Mesenchymal stem cell (in vitro differentiated cells and primary cell): ENCODE measurements at regions not wholly inside any gene's neighbourhood (a gene's known extent, or its start where the extent isn't known, plus 50 kb on each side); places are given as distances from the start of the nearest gene placed in this dataset.

ENCODE experiments used
- DNase-seq: peaks from one replicate; pipeline ENCODE4 v3.0.0-alpha.2; 2013
- H2AFZ ChIP-seq: one replicate; pipeline ENCODE4 v1.6.1; 2013; ENCODE audit warnings: low read depth, mild to moderate bottlenecking, control low read depth, inconsistent platforms, low read length, moderate library complexity
- H2AK5ac ChIP-seq: 2 replicates; pipeline ENCODE4 v1.6.1; 2013; ENCODE audit warnings: low read length, moderate library complexity, mild to moderate bottlenecking, inconsistent platforms; ENCODE audit not compliant: severe bottlenecking
- H2BK120ac ChIP-seq: one replicate; pipeline ENCODE4 v1.6.1; 2013; ENCODE audit warnings: low read depth, mild to moderate bottlenecking, inconsistent platforms, low read length, moderate library complexity
- H2BK12ac ChIP-seq, 2 experiments: one replicate each; pipeline ENCODE4 v1.6.1; 2013; ENCODE audit warnings: inconsistent platforms in 2 of 2, low read length in 2 of 2, mild to moderate bottlenecking in 2 of 2, moderate library complexity in 2 of 2, control low read depth in 1 of 2
- H2BK15ac ChIP-seq: one replicate; pipeline ENCODE4 v1.6.1; 2013; ENCODE audit warnings: mild to moderate bottlenecking, low read depth, inconsistent platforms; ENCODE audit not compliant: poor library complexity, severe bottlenecking
- H2BK5ac ChIP-seq: 2 replicates; pipeline ENCODE4 v1.6.1; 2013; ENCODE audit warnings: low read depth, mild to moderate bottlenecking, low read length, control low read depth, inconsistent platforms; ENCODE audit not compliant: poor library complexity, severe bottlenecking
- H3K14ac ChIP-seq, 2 experiments: one replicate each; pipeline ENCODE4 v1.6.1; 2013; ENCODE audit warnings: inconsistent platforms in 2 of 2, low read length in 2 of 2, control low read depth in 1 of 2, mild to moderate bottlenecking in 1 of 2, moderate library complexity in 1 of 2
- H3K18ac ChIP-seq, 2 experiments: one replicate each; pipeline ENCODE4 v1.6.1; 2013; ENCODE audit warnings: inconsistent platforms in 2 of 2, low read length in 2 of 2, control low read depth in 1 of 2, low read depth in 1 of 2, mild to moderate bottlenecking in 1 of 2
- H3K23ac ChIP-seq, 2 experiments: one replicate each; pipeline ENCODE4 v1.6.1; 2013; ENCODE audit warnings: inconsistent platforms in 2 of 2, low read length in 2 of 2, mild to moderate bottlenecking in 2 of 2, moderate library complexity in 2 of 2, control low read depth in 1 of 2
- H3K27ac ChIP-seq: 2 replicates; pipeline ENCODE4 v1.5.1; 2013; ENCODE audit warnings: mild to moderate bottlenecking, moderate library complexity, low read length, control low read depth, inconsistent platforms; ENCODE audit not compliant: poor library complexity, severe bottlenecking
- H3K27me3 ChIP-seq, 2 experiments: 2 replicates each; pipeline versions ENCODE4 v1.6.1 to v1.7.0; 2013; ENCODE audit warnings: low read length in 2 of 2, mild to moderate bottlenecking in 2 of 2, moderate library complexity in 2 of 2, control low read depth in 1 of 2, inconsistent platforms in 1 of 2; ENCODE audit not compliant: control insufficient read depth in 1 of 2, insufficient read depth in 1 of 2
- H3K36me3 ChIP-seq, 2 experiments: 2 replicates each; pipeline versions ENCODE4 v1.6.1 to v1.7.0; 2013; ENCODE audit warnings: low read length in 2 of 2, control low read depth in 1 of 2, inconsistent platforms in 1 of 2, low read depth in 1 of 2, mild to moderate bottlenecking in 1 of 2; ENCODE audit not compliant: insufficient read depth in 2 of 2, control insufficient read depth in 1 of 2
- H3K4ac ChIP-seq, 2 experiments: one replicate each; pipeline ENCODE4 v1.6.1; 2013; ENCODE audit warnings: inconsistent platforms in 2 of 2, low read length in 2 of 2, mild to moderate bottlenecking in 2 of 2, moderate library complexity in 2 of 2, control low read depth in 1 of 2, low read depth in 1 of 2
- H3K4me1 ChIP-seq: 2 replicates; pipeline ENCODE4 v1.6.1; 2013; ENCODE audit warnings: low read depth, low read length, control low read depth; ENCODE audit not compliant: control insufficient read depth, insufficient read depth
- H3K4me2 ChIP-seq: 2 replicates; pipeline ENCODE4 v1.6.1; 2013; ENCODE audit warnings: low read length, mild to moderate bottlenecking, inconsistent platforms; ENCODE audit not compliant: poor library complexity, severe bottlenecking
- H3K4me3 ChIP-seq, 2 experiments: 2 replicates each; pipeline versions ENCODE4 v1.5.1 to v1.7.0; 2013; ENCODE audit warnings: low read length in 2 of 2, mild to moderate bottlenecking in 2 of 2, control low read depth in 1 of 2, low read depth in 1 of 2; ENCODE audit not compliant: insufficient read depth in 1 of 2
- H3K79me1 ChIP-seq: replicated peaks from 2 replicates; pipeline ENCODE4 v1.6.1; 2013; ENCODE audit warnings: mild to moderate bottlenecking, control low read depth, low read length, inconsistent platforms; ENCODE audit not compliant: poor library complexity, severe bottlenecking
- H3K9ac ChIP-seq: 2 replicates; pipeline ENCODE4 v1.7.0; 2013; ENCODE audit warnings: mild to moderate bottlenecking, low read length, moderate library complexity
- H3K9me3 ChIP-seq: 2 replicates; pipeline ENCODE4 v1.7.0; 2013; ENCODE audit warnings: mild to moderate bottlenecking, low read length; ENCODE audit not compliant: control insufficient read depth
- H4K8ac ChIP-seq: one replicate; pipeline ENCODE4 v1.6.1; 2013; ENCODE audit warnings: inconsistent platforms, mild to moderate bottlenecking, low read length, moderate library complexity
- H4K91ac ChIP-seq: one replicate; pipeline ENCODE4 v1.6.1; 2013; ENCODE audit warnings: mild to moderate bottlenecking, low read length, inconsistent platforms
- WGBS: methylation state at CpG from one replicate; pipeline ENCODE4 v1.1.7; 2013; ENCODE audit warnings: mixed read lengths; 5-methylcytosine and 5-hydroxymethylcytosine counted together

GRCh38 chr4:71162386-71162785, 168.9 kb downstream of the DCK start:
- Histone ChIP-seq H3K36me3 (no peaks in the 10 kb centered on the region), H3K4me2 (no peak overlapping the region), H2BK120ac (no peak overlapping the region), H3K4me1 (no peaks in the 10 kb centered on the region), H4K91ac (no peak overlapping the region), H3K18ac (no peak overlapping the region), H4K8ac (no peak overlapping the region), H3K27ac (no peak overlapping the region), H3K4ac (no peak overlapping the region), H2BK5ac (no peak overlapping the region), H3K23ac (no peak overlapping the region), H2BK15ac (no peak overlapping the region), H2AK5ac (no peak overlapping the region), H3K9me3 (no peaks in the 10 kb centered on the region), H2BK12ac (no peak overlapping the region), H3K14ac (no peak overlapping the region), H2AFZ (no peak overlapping the region), H3K27me3 (no peaks in the 10 kb centered on the region), H3K9ac (no peak overlapping the region), H3K79me1 (no peaks in the 10 kb centered on the region), H3K4me3 (no peak overlapping the region)
- no peak for DNase-seq
- 100% methylated on average over 1 of the region's 1 CpG for WGBS

GRCh38 chr4:71163317-71163716, 169.9 kb downstream of the DCK start:
- no peak overlapping the region for H2BK120ac ChIP-seq
- no peaks in the 10 kb centered on the region for H3K4me1 ChIP-seq
- no peak overlapping the region for H2BK15ac ChIP-seq
- WGBS, result 60% methylated on average over 1 of the region's 2 CpGs
- no peak for DNase-seq
- no peak overlapping the region for H3K4me2 ChIP-seq
- no peaks in the 10 kb centered on the region for H3K27me3 ChIP-seq
- H3K23ac ChIP-seq, result no peak overlapping the region
- no peaks in the 10 kb centered on the region for H3K9me3 ChIP-seq
- no peak overlapping the region for H2AFZ ChIP-seq
- H3K79me1 ChIP-seq, result no peaks in the 10 kb centered on the region
- no peak overlapping the region for H2BK12ac ChIP-seq
- no peak overlapping the region for H2AK5ac ChIP-seq
- H3K36me3 ChIP-seq, result no peaks in the 10 kb centered on the region
- H3K4ac ChIP-seq, result no peak overlapping the region
- H4K8ac ChIP-seq, result no peak overlapping the region
- H3K14ac ChIP-seq, result no peak overlapping the region
- H3K4me3 ChIP-seq, result no peak overlapping the region
- H3K9ac ChIP-seq, result no peak overlapping the region
- H2BK5ac ChIP-seq, result no peak overlapping the region
- H3K27ac ChIP-seq, result no peak overlapping the region
- no peak overlapping the region for H3K18ac ChIP-seq
- no peak overlapping the region for H4K91ac ChIP-seq

GRCh38 chr4:71167083-71167482, 171.7 kb upstream of the SLC4A4 start:
- no peak overlapping the region for H3K14ac ChIP-seq
- H3K27me3 ChIP-seq, result no peaks in the 10 kb centered on the region
- H3K4me3 ChIP-seq, result no peak overlapping the region
- H2AK5ac ChIP-seq, result no peak overlapping the region
- no peak overlapping the region for H3K18ac ChIP-seq
- H3K9me3 ChIP-seq, result no peaks in the 10 kb centered on the region
- no peaks in the 10 kb centered on the region for H3K4me1 ChIP-seq
- no peak overlapping the region for H4K91ac ChIP-seq
- DNase-seq, result no peak
- no peak overlapping the region for H2BK5ac ChIP-seq
- no peak overlapping the region for H2BK12ac ChIP-seq
- no peak overlapping the region for H3K4me2 ChIP-seq
- H3K9ac ChIP-seq, result no peak overlapping the region
- no peak overlapping the region for H3K23ac ChIP-seq
- H2BK120ac ChIP-seq, result no peak overlapping the region
- H2BK15ac ChIP-seq, result no peak overlapping the region
- no peaks in the 10 kb centered on the region for H3K36me3 ChIP-seq
- H2AFZ ChIP-seq, result no peak overlapping the region
- no peak overlapping the region for H3K27ac ChIP-seq
- no peak overlapping the region for H3K4ac ChIP-seq
- no peak overlapping the region for H4K8ac ChIP-seq
- no peaks in the 10 kb centered on the region for H3K79me1 ChIP-seq
- WGBS, result 90% methylated on average over 3 of the region's 3 CpGs

DNA sequence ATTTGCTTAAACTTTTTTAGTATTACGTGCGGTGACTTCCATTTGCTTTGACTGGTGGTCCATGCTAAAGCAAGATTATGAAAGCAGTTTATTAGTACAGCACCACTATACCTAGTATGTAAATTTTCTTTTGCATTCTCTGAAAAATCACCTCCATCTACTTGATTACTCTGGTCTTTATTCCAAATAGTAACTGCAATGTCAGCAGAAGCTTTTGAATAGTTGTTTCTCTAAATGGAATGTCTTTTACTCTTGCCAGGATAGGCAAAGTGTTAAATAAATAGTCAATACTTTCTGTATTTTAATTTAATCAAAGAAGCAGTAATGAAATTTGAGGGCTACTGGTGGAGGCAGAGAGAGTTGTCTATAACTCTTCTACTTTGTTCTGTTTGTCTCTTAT, 167.2 kb upstream of the SLC4A4 start:
- Histone ChIP-seq H2AFZ (no peak overlapping the region), H2BK15ac (no peak overlapping the region), H3K27ac (no peak overlapping the region), H2AK5ac (no peak overlapping the region), H2BK12ac (no peak overlapping the region), H3K4me3 (no peak overlapping the region), H3K4me2 (no peak overlapping the region), H3K14ac (no peak overlapping the region), H3K27me3 (no peaks in the 10 kb centered on the region), H3K36me3 (no peaks in the 10 kb centered on the region), H3K4ac (no peak overlapping the region), H3K9me3 (no peaks in the 10 kb centered on the region), H4K91ac (no peak overlapping the region), H2BK5ac (no peak overlapping the region), H3K18ac (no peak overlapping the region), H3K23ac (no peak overlapping the region), H2BK120ac (no peak overlapping the region), H3K4me1 (no peaks in the 10 kb centered on the region), H3K79me1 (no peaks in the 10 kb centered on the region), H3K9ac (no peak overlapping the region), H4K8ac (no peak overlapping the region)
- DNase-seq, result no peak
- no CpG with 5 or more reads among the region's 2 CpGs for WGBS
